Endothelial cell (in vitro differentiated cells): ENCODE measurements at regions not wholly inside any gene's neighbourhood (a gene's known extent, or its start where the extent isn't known, plus 50 kb on each side); places are given as distances from the start of the nearest gene placed in this dataset.

Source experiments
- DNase-seq: peaks from one replicate; pipeline ENCODE4 v3.0.0; 2021; ENCODE audit warnings: low spot score
- H3K27ac Mint-ChIP-seq: one replicate; pipeline ENCODE4 v1.8.0; 2021; ENCODE audit warnings: mixed read lengths, inconsistent platforms; ENCODE audit not compliant: unreplicated experiment
- H3K27me3 Mint-ChIP-seq: one replicate; pipeline ENCODE4 v1.8.0; 2021; ENCODE audit warnings: mild to moderate bottlenecking, moderate library complexity, mixed read lengths, inconsistent platforms; ENCODE audit not compliant: unreplicated experiment
- H3K36me3 Mint-ChIP-seq: one replicate; pipeline ENCODE4 v1.8.0; 2021; ENCODE audit warnings: mild to moderate bottlenecking, low read depth, mixed read lengths, inconsistent platforms; ENCODE audit not compliant: unreplicated experiment
- H3K4me1 Mint-ChIP-seq: one replicate; pipeline ENCODE4 v1.8.0; 2021; ENCODE audit warnings: mild to moderate bottlenecking, mixed read lengths, inconsistent platforms; ENCODE audit not compliant: unreplicated experiment
- H3K4me3 Mint-ChIP-seq: one replicate; pipeline ENCODE4 v1.8.0; 2021; ENCODE audit warnings: mild to moderate bottlenecking, mixed read lengths, inconsistent platforms; ENCODE audit not compliant: unreplicated experiment
- H3K9me3 Mint-ChIP-seq: one replicate; pipeline ENCODE4 v1.8.0; 2021; ENCODE audit warnings: mixed read lengths, inconsistent platforms; ENCODE audit not compliant: unreplicated experiment
- TF ChIP-seq, protein P1 (sequence below): fragments of 200-600 bp; sonication (generic); IDR thresholded peaks from one replicate; pipeline ENCODE4 v1.5.0; 2021; ENCODE audit warnings: antibody characterized with exemption; ENCODE audit not compliant: unreplicated experiment

DNA sequence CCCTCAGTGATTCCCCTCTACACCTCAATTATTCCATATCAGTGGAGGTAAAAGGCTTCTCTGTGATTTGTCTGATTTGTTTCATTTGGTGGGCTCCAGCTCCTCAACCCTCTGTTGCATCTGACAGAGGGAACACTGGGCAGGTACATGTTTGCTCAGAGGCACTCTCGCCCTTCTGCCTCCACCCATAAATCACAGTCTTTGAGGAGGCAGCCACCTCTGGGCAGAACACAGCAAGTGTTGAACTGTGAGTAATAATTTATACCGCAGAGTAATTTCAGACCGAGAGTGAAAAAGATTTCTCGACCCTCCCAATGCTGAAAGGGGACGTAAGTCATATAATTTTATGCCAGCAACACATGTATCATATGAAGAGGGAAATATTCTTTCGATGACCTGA, 330.1 kb upstream of the PBX1 start:
- Mint-ChIP-seq H3K27ac (no peak overlapping the region), H3K27me3 (peaks cover 4% of the 10 kb centered on the region), H3K36me3 (no peaks in the 10 kb centered on the region), H3K4me1 (no peaks in the 10 kb centered on the region), H3K9me3 (no peaks in the 10 kb centered on the region), H3K4me3 (no peak overlapping the region)
- TF ChIP-seq, protein P1, sequence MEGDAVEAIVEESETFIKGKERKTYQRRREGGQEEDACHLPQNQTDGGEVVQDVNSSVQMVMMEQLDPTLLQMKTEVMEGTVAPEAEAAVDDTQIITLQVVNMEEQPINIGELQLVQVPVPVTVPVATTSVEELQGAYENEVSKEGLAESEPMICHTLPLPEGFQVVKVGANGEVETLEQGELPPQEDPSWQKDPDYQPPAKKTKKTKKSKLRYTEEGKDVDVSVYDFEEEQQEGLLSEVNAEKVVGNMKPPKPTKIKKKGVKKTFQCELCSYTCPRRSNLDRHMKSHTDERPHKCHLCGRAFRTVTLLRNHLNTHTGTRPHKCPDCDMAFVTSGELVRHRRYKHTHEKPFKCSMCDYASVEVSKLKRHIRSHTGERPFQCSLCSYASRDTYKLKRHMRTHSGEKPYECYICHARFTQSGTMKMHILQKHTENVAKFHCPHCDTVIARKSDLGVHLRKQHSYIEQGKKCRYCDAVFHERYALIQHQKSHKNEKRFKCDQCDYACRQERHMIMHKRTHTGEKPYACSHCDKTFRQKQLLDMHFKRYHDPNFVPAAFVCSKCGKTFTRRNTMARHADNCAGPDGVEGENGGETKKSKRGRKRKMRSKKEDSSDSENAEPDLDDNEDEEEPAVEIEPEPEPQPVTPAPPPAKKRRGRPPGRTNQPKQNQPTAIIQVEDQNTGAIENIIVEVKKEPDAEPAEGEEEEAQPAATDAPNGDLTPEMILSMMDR = no peak
- no peak for DNase-seq

DNA sequence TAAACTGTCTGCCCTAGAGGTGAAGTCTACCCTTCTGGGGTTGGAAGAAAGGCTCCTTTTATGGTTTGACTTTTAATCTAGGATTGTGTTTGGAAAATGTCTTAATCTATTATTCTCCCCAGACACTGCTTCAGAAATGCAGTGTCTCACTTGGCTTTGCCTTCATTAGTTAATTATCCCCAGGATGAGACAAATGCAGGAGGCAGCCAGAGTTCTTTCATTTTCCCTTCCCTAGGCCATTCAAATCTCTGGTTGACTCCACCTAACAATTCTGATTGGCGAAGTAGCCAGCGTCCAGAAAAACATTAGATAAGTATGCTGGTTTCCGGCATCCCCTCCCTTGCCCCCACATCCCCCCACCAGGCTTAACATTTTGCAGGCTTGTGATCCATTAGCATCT, 325.8 kb upstream of the PBX1 start:
- no peaks in the 10 kb centered on the region for H3K4me1 Mint-ChIP-seq
- TF ChIP-seq, protein P1 = no peak
- no peaks in the 10 kb centered on the region for H3K36me3 Mint-ChIP-seq
- no peak for DNase-seq
- no peak overlapping the region for H3K27ac Mint-ChIP-seq
- no peaks in the 10 kb centered on the region for H3K27me3 Mint-ChIP-seq
- H3K4me3 Mint-ChIP-seq = no peak overlapping the region
- H3K9me3 Mint-ChIP-seq = no peaks in the 10 kb centered on the region

DNA sequence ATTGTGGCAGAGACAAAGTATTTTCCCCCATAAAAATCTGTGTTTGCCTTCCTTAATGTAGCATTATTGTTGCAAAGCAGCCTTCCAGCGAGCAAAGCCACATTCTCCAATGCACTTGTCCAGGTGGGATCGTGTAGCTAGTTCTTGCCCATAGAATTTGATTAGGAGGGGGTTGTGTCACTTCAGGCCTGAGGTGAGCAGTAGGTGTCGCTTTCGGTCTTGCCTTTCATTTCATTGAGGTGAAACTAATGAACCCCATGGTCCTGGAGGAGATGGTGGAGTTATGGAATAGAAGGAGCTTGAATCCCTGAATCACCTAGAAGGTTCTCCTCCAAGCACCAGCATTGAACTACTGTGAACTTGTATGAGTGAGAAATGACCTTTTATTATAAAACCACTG, 318.9 kb upstream of the PBX1 start:
- no peak overlapping the region for H3K4me3 Mint-ChIP-seq
- no peaks in the 10 kb centered on the region for H3K9me3 Mint-ChIP-seq
- H3K4me1 Mint-ChIP-seq = no peaks in the 10 kb centered on the region
- TF ChIP-seq, protein P1 = no peak
- no peaks in the 10 kb centered on the region for H3K36me3 Mint-ChIP-seq
- no peak overlapping the region for H3K27ac Mint-ChIP-seq
- DNase-seq = no peak
- H3K27me3 Mint-ChIP-seq = no peaks in the 10 kb centered on the region

DNA sequence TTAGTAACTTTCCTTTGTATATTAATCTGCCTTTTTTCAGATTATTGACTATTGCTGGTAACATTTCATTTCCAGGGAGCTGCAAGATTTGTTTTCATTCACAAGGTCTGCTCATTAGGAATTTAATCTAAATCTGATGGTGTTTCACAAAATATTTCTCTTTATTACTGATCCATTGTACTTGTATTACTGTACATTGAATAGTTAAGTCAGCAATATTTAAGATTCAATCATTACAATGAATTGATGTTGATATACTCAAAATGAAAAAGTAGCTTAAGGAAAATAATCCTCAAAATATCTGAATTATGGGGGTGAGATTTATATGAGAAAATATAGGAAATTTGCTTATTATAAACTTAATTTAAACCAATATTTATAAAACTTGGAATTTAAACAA, 308.6 kb upstream of the PBX1 start:
- no peaks in the 10 kb centered on the region for H3K4me1 Mint-ChIP-seq
- DNase-seq = no peak
- no peaks in the 10 kb centered on the region for H3K9me3 Mint-ChIP-seq
- TF ChIP-seq, protein P1 = no peak
- no peak overlapping the region for H3K4me3 Mint-ChIP-seq
- H3K27me3 Mint-ChIP-seq = peaks cover 1% of the 10 kb centered on the region
- no peak overlapping the region for H3K27ac Mint-ChIP-seq
- H3K36me3 Mint-ChIP-seq = no peaks in the 10 kb centered on the region

DNA sequence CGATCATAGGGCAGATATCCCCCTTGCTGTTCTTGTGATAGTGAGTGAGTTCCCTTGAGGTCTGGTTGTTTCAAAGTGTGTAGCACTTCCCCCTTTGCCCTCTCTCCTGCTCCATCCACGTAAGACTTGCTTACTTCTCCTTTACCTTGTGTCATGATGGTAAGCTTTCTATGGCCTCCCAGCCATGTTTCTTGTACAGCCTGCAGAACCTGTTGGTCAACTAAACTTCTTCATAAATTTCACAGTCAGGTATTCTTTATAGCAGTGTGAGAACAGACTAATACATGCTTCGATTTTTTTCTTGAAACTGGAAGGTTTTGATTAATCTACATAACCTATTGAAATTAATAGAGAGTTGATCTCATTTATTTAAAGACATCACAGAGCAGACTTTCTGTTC, 302.5 kb upstream of the PBX1 start:
- no peaks in the 10 kb centered on the region for H3K4me1 Mint-ChIP-seq
- no peak for DNase-seq
- no peak overlapping the region for H3K4me3 Mint-ChIP-seq
- H3K27me3 Mint-ChIP-seq = peaks cover 1% of the 10 kb centered on the region
- no peaks in the 10 kb centered on the region for H3K36me3 Mint-ChIP-seq
- TF ChIP-seq, protein P1 = no peak
- H3K27ac Mint-ChIP-seq = no peak overlapping the region
- H3K9me3 Mint-ChIP-seq = no peaks in the 10 kb centered on the region
